PC-3 (cell line): ENCODE measurements at regions not wholly inside any gene's neighbourhood (a gene's known extent, or its start where the extent isn't known, plus 50 kb on each side); places are given as distances from the start of the nearest gene placed in this dataset.

Experiments used
- EZH2 ChIP-seq: fragments of 300-600 bp; sonication (generic); IDR thresholded peaks from one replicate; pipeline ENCODE4 v1.6.1; 2017; ENCODE audit warnings: antibody characterized with exemption, mild to moderate bottlenecking, low read length; ENCODE audit not compliant: unreplicated experiment
- EZH2phosphoT487 ChIP-seq: fragments of 300-600 bp; sonication (generic); IDR thresholded peaks from 2 replicates; pipeline ENCODE4 v1.6.1; 2018; ENCODE audit warnings: mild to moderate bottlenecking, antibody characterized with exemption, low read length, borderline replicate concordance
- TF ChIP-seq, protein P1 (sequence below): fragments of 300-600 bp; sonication (generic); conservative IDR thresholded peaks from 2 replicates; pipeline ENCODE4 v1.5.1; 2017; ENCODE audit warnings: antibody characterized with exemption, low read depth, mild to moderate bottlenecking, low read length

DNA sequence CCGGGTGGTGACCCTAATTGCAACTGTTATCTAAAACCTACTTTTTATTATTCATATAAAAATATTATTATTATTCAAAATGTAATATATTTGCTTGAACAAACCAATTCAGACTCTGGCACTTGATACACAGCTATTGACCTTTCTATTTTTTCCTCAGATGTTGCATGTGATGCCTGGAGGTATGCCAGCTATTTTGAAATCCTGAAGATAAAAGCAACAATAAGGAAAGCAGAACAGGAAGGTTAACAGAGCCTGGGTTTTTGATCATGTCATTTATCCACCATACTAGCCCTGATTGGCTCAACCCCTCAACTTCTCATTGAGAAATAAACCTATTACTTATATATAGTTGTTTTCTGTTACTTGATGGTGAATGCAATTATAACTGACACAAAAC is 340.9 kb upstream of the KIF2A start:
- TF ChIP-seq, protein P1, sequence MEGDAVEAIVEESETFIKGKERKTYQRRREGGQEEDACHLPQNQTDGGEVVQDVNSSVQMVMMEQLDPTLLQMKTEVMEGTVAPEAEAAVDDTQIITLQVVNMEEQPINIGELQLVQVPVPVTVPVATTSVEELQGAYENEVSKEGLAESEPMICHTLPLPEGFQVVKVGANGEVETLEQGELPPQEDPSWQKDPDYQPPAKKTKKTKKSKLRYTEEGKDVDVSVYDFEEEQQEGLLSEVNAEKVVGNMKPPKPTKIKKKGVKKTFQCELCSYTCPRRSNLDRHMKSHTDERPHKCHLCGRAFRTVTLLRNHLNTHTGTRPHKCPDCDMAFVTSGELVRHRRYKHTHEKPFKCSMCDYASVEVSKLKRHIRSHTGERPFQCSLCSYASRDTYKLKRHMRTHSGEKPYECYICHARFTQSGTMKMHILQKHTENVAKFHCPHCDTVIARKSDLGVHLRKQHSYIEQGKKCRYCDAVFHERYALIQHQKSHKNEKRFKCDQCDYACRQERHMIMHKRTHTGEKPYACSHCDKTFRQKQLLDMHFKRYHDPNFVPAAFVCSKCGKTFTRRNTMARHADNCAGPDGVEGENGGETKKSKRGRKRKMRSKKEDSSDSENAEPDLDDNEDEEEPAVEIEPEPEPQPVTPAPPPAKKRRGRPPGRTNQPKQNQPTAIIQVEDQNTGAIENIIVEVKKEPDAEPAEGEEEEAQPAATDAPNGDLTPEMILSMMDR = no peak
- TF ChIP-seq EZH2 (no peak), EZH2phosphoT487 (no peak)
